ENCODE measurements at regions not wholly inside any gene's neighbourhood (a gene's known extent, or its start where the extent isn't known, plus 50 kb on each side); places are given as distances from the start of the nearest gene placed in this dataset.

DNA sequence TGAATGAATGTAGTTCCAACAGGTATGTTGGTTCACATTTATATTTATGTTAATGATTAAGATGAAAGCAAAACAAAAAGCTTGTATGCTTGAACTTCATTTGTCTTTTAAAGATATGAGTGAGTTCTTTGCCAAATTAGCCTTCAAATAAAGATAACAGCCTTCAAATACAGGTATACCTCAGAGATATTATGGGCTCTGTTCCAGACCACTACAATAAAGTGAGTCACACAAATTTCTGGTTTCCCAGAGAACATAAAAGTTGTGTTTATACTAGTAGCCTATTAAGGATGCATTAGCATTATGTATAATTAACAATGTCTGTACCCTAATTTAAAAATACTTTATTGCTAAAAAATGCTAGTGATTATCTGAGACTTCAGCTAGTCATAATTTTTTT lies 245.3 kb upstream of the MAN1A1 start:
- Histone ChIP-seq H3K4me3 (replicated peaks in 1 of 4; ENCODE audit: control extremely low read depth in 1 of 4, insufficient read depth in 1 of 4, low read depth in 3 of 4, low read length in 4 of 4) (no peak overlapping the region), H3K36me3 (ENCODE audit: control insufficient read depth, insufficient read depth, low read length) (no peaks in the 10 kb centered on the region), H3K27ac (ENCODE audit: insufficient read depth, low read length) (no peak overlapping the region), H4K20me1 (ENCODE audit: control insufficient read depth, extremely low read depth, insufficient read depth, low read length) (no peaks in the 10 kb centered on the region), H3K79me2 (ENCODE audit: control insufficient read depth, insufficient read depth, low read length) (no peaks in the 10 kb centered on the region), H3K4me1 (ENCODE audit: control insufficient read depth, extremely low read depth, insufficient read depth, low read length) (no peaks in the 10 kb centered on the region), H3K9me3 (ENCODE audit: control insufficient read depth, insufficient read depth, low read depth, low read length) (no peaks in the 10 kb centered on the region), H2AFZ (ENCODE audit: low read length) (no peak overlapping the region), H3K27me3 (ENCODE audit: control insufficient read depth, insufficient read depth, low read length) (no peaks in the 10 kb centered on the region), H3K9ac (ENCODE audit: insufficient read depth, low read length) (no peak overlapping the region), H3K4me2 (ENCODE audit: extremely low read depth, insufficient read depth, low read length) (no peak overlapping the region)
- no peak for TF ChIP-seq EZH2 (IDR thresholded peaks at IDR 0.05; ENCODE audit: low read length, missing control alignments)
- TF ChIP-seq, protein P1, sequence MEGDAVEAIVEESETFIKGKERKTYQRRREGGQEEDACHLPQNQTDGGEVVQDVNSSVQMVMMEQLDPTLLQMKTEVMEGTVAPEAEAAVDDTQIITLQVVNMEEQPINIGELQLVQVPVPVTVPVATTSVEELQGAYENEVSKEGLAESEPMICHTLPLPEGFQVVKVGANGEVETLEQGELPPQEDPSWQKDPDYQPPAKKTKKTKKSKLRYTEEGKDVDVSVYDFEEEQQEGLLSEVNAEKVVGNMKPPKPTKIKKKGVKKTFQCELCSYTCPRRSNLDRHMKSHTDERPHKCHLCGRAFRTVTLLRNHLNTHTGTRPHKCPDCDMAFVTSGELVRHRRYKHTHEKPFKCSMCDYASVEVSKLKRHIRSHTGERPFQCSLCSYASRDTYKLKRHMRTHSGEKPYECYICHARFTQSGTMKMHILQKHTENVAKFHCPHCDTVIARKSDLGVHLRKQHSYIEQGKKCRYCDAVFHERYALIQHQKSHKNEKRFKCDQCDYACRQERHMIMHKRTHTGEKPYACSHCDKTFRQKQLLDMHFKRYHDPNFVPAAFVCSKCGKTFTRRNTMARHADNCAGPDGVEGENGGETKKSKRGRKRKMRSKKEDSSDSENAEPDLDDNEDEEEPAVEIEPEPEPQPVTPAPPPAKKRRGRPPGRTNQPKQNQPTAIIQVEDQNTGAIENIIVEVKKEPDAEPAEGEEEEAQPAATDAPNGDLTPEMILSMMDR (conservative IDR thresholded peaks at IDR 0.05 in 1 of 2, IDR thresholded peaks at IDR 0.05 in 1 of 2; ENCODE audit: low read depth in 1 of 2, low read length in 2 of 2) = no peak
- DNase-seq (ENCODE audit: low read depth in 2 of 2) = peak in 1 of 2 donors; percentile 26

- TF ChIP-seq EZH2 (IDR thresholded peaks at IDR 0.05; ENCODE audit: low read length, missing control alignments) = no peak
- TF ChIP-seq, protein P1 (conservative IDR thresholded peaks at IDR 0.05 in 1 of 2, IDR thresholded peaks at IDR 0.05 in 1 of 2; ENCODE audit: low read depth in 1 of 2, low read length in 2 of 2) = no peak
Observed at GRCh38 chr6:119591235-119591634, 241.7 kb upstream of the MAN1A1 start.

GRCh38 chr6:119590066-119590465 lies 240.5 kb upstream of the MAN1A1 start:
- Histone ChIP-seq H3K4me1 (ENCODE audit: control insufficient read depth, extremely low read depth, insufficient read depth, low read length) (no peaks in the 10 kb centered on the region), H3K4me2 (ENCODE audit: extremely low read depth, insufficient read depth, low read length) (no peak overlapping the region), H3K9me3 (ENCODE audit: control insufficient read depth, insufficient read depth, low read depth, low read length) (no peaks in the 10 kb centered on the region), H3K4me3 (replicated peaks in 1 of 4; ENCODE audit: control extremely low read depth in 1 of 4, insufficient read depth in 1 of 4, low read depth in 3 of 4, low read length in 4 of 4) (no peak overlapping the region), H3K36me3 (ENCODE audit: control insufficient read depth, insufficient read depth, low read length) (no peaks in the 10 kb centered on the region), H3K9ac (ENCODE audit: insufficient read depth, low read length) (no peak overlapping the region), H3K79me2 (ENCODE audit: control insufficient read depth, insufficient read depth, low read length) (no peaks in the 10 kb centered on the region), H3K27ac (ENCODE audit: insufficient read depth, low read length) (no peak overlapping the region), H4K20me1 (ENCODE audit: control insufficient read depth, extremely low read depth, insufficient read depth, low read length) (no peaks in the 10 kb centered on the region), H3K27me3 (ENCODE audit: control insufficient read depth, insufficient read depth, low read length) (no peaks in the 10 kb centered on the region), H2AFZ (ENCODE audit: low read length) (no peak overlapping the region)
- DNase-seq (ENCODE audit: low read depth in 2 of 2) = no peak
- TF ChIP-seq EZH2 (IDR thresholded peaks at IDR 0.05; ENCODE audit: low read length, missing control alignments) = no peak
- TF ChIP-seq, protein P1 (conservative IDR thresholded peaks at IDR 0.05 in 1 of 2, IDR thresholded peaks at IDR 0.05 in 1 of 2; ENCODE audit: low read depth in 1 of 2, low read length in 2 of 2) = no peak

More at GRCh38 chr6:119591235-119591634, 241.7 kb upstream of the MAN1A1 start:
- Histone ChIP-seq H3K36me3 (ENCODE audit: control insufficient read depth, insufficient read depth, low read length) (no peaks in the 10 kb centered on the region), H3K4me2 (ENCODE audit: extremely low read depth, insufficient read depth, low read length) (no peak overlapping the region), H3K27ac (ENCODE audit: insufficient read depth, low read length) (no peak overlapping the region), H3K27me3 (ENCODE audit: control insufficient read depth, insufficient read depth, low read length) (no peaks in the 10 kb centered on the region), H4K20me1 (ENCODE audit: control insufficient read depth, extremely low read depth, insufficient read depth, low read length) (no peaks in the 10 kb centered on the region), H3K79me2 (ENCODE audit: control insufficient read depth, insufficient read depth, low read length) (no peaks in the 10 kb centered on the region), H3K4me3 (replicated peaks in 1 of 4; ENCODE audit: control extremely low read depth in 1 of 4, insufficient read depth in 1 of 4, low read depth in 3 of 4, low read length in 4 of 4) (no peak overlapping the region), H2AFZ (ENCODE audit: low read length) (no peak overlapping the region), H3K4me1 (ENCODE audit: control insufficient read depth, extremely low read depth, insufficient read depth, low read length) (no peaks in the 10 kb centered on the region), H3K9me3 (ENCODE audit: control insufficient read depth, insufficient read depth, low read depth, low read length) (no peaks in the 10 kb centered on the region), H3K9ac (ENCODE audit: insufficient read depth, low read length) (no peak overlapping the region)
- no peak for DNase-seq (ENCODE audit: low read depth in 2 of 2)
